GM23338 (cell line): ENCODE measurements at regions not wholly inside any gene's neighbourhood (a gene's known extent, or its start where the extent isn't known, plus 50 kb on each side); places are given as distances from the start of the nearest gene placed in this dataset.

ENCODE experiments used
- ATAC-seq: fragments of 200-7000 bp; cut with Tn5 transposase; 3 replicates; pipeline ENCODE4 v1.9.1; 2020
- DNase-seq: peaks from one replicate; pipeline ENCODE4 v3.0.0-alpha.2; 2015; ENCODE audit warnings: low spot score
- H2AFZ ChIP-seq: fragments of 200-600 bp; sonication (generic); 2 replicates; pipeline ENCODE4 v1.8.0; 2016; ENCODE audit warnings: antibody characterized with exemption, mild to moderate bottlenecking, moderate library complexity
- H3F3A ChIP-seq: fragments of 200-600 bp; sonication (generic); replicated peaks from 2 replicates; pipeline ENCODE4 v1.8.0; 2017; ENCODE audit warnings: antibody characterized with exemption, mixed run types, low read depth
- H3K27ac ChIP-seq: fragments of 200-600 bp; sonication (generic); 2 replicates; pipeline ENCODE4 v1.6.1; 2016; ENCODE audit warnings: low read depth
- H3K27me3 ChIP-seq: fragments of 200-600 bp; sonication (generic); 2 replicates; pipeline ENCODE4 v1.8.0; 2016; ENCODE audit warnings: mild to moderate bottlenecking, mixed run types, moderate library complexity; ENCODE audit not compliant: insufficient read depth
- H3K36me3 ChIP-seq: fragments of 200-600 bp; sonication (generic); 2 replicates; pipeline ENCODE4 v1.8.0; 2016; ENCODE audit warnings: mild to moderate bottlenecking; ENCODE audit not compliant: insufficient read depth
- H3K4me1 ChIP-seq: fragments of 200-600 bp; sonication (generic); 2 replicates; pipeline ENCODE4 v1.8.0; 2016; ENCODE audit warnings: mild to moderate bottlenecking, moderate library complexity; ENCODE audit not compliant: insufficient read depth
- H3K4me2 ChIP-seq: fragments of 200-600 bp; sonication (generic); 2 replicates; pipeline ENCODE4 v1.7.1; 2017; ENCODE audit warnings: mixed run types
- H3K4me3 ChIP-seq: fragments of 200-600 bp; sonication (generic); 2 replicates; pipeline ENCODE4 v1.6.1; 2016; ENCODE audit warnings: mixed run types
- H3K79me2 ChIP-seq: fragments of 200-600 bp; sonication (generic); replicated peaks from 2 replicates; pipeline ENCODE4 v1.8.0; 2017; ENCODE audit warnings: mild to moderate bottlenecking; ENCODE audit not compliant: insufficient read depth
- H3K9me2 ChIP-seq: fragments of 200-600 bp; sonication (generic); 2 replicates; pipeline ENCODE4 v1.8.0; 2017; ENCODE audit not compliant: insufficient read depth
- H4K20me1 ChIP-seq: fragments of 200-600 bp; sonication (generic); replicated peaks from 2 replicates; pipeline ENCODE4 v1.8.0; 2017; ENCODE audit warnings: mild to moderate bottlenecking; ENCODE audit not compliant: insufficient read depth
- H3K27ac Mint-ChIP-seq: 2 replicates; pipeline ENCODE4 v1.8.0; 2020; ENCODE audit warnings: inconsistent platforms, mild to moderate bottlenecking, moderate library complexity, mixed read lengths
- H3K27me3 Mint-ChIP-seq: 3 replicates; pipeline ENCODE4 v1.8.0; 2022; ENCODE audit warnings: low read depth, mild to moderate bottlenecking, moderate library complexity, mixed read lengths, inconsistent platforms; ENCODE audit not compliant: insufficient read depth, poor library complexity
- H3K36me3 Mint-ChIP-seq: 3 replicates; pipeline ENCODE4 v1.8.0; 2021; ENCODE audit warnings: low read depth, mild to moderate bottlenecking, inconsistent platforms, moderate library complexity, mixed read lengths
- H3K4me1 Mint-ChIP-seq: 3 replicates; pipeline ENCODE4 v1.8.0; 2020; ENCODE audit warnings: mild to moderate bottlenecking, inconsistent platforms, mixed read lengths
- H3K4me3 Mint-ChIP-seq: 3 replicates; pipeline ENCODE4 v1.8.0; 2021; ENCODE audit warnings: moderate library complexity, mild to moderate bottlenecking, inconsistent platforms, mixed read lengths
- H3K9me3 Mint-ChIP-seq: 3 replicates; pipeline ENCODE4 v1.8.0; 2020; ENCODE audit warnings: moderate library complexity, mild to moderate bottlenecking, inconsistent platforms, mixed read lengths
- CREB1 ChIP-seq: fragments of 250-450 bp; sonication (Bioruptor Pico); IDR thresholded peaks from 2 replicates; pipeline ENCODE4 v1.5.0; 2020; ENCODE audit warnings: low read depth, mild to moderate bottlenecking, moderate library complexity
- CTCF ChIP-seq, 2 experiments: fragments of 200-600 bp in 1 of 2; sonication (generic) in 1 of 2; conservative IDR thresholded peaks; 2 replicates each; pipeline versions ENCODE4 v1.5.1 to v1.6.1; 2016 to 2017; ENCODE audit warnings: antibody characterized with exemption in 2 of 2, low read depth in 2 of 2, mild to moderate bottlenecking in 2 of 2, moderate library complexity in 1 of 2
- ETS1 ChIP-seq: IDR thresholded peaks from 2 replicates; pipeline ENCODE4 v1.6.1; 2016; ENCODE audit warnings: antibody characterized with exemption
- EZH2phosphoT487 ChIP-seq: fragments of 200-600 bp; sonication (generic); IDR thresholded peaks from one replicate; pipeline ENCODE4 v1.8.1; 2018; ENCODE audit warnings: antibody characterized with exemption; ENCODE audit not compliant: unreplicated experiment
- JUNB ChIP-seq: IDR thresholded peaks from one replicate; pipeline ENCODE4 v1.6.1; 2016; ENCODE audit warnings: antibody characterized with exemption; ENCODE audit not compliant: unreplicated experiment
- NANOG ChIP-seq: IDR thresholded peaks from 2 replicates; pipeline ENCODE4 v1.6.1; 2016; ENCODE audit warnings: antibody characterized with exemption, borderline replicate concordance
- POLR2AphosphoS5 ChIP-seq: IDR thresholded peaks from 2 replicates; pipeline ENCODE4 v1.6.1; 2016; ENCODE audit warnings: antibody characterized with exemption, low read depth
- REST ChIP-seq: IDR thresholded peaks from one replicate; pipeline ENCODE4 v1.6.1; 2018; ENCODE audit warnings: antibody characterized with exemption; ENCODE audit not compliant: unreplicated experiment

- Mint-ChIP-seq H3K27ac (no peak overlapping the region), H3K27me3 (peaks cover 6% of the 10 kb centered on the region), H3K9me3 (peaks cover 92% of the 10 kb centered on the region), H3K4me3 (no peak overlapping the region), H3K4me1 (no peaks in the 10 kb centered on the region), H3K36me3 (peaks cover 37% of the 10 kb centered on the region; the same call in 2 of the 3 replicates)
- no peaks in the 10 kb centered on the region for H3K4me1 ChIP-seq
- no peaks in the 10 kb centered on the region for H3K79me2 ChIP-seq
- H3K36me3 ChIP-seq: peaks cover 5% of the 10 kb centered on the region; the same call in 1 of the 2 replicates
- DNase-seq (peak; percentile 38), ATAC-seq (no peak)
- no peak overlapping the region for H3K4me2 ChIP-seq
- H3K9me2 ChIP-seq: no peaks in the 10 kb centered on the region
- H3K27ac ChIP-seq: no peak overlapping the region
- H4K20me1 ChIP-seq: no peaks in the 10 kb centered on the region
- H3F3A ChIP-seq: no peaks in the 10 kb centered on the region
- no peak overlapping the region for H3K4me3 ChIP-seq
- H3K27me3 ChIP-seq: 0 out of 2 replicates have a peak, but pooled peaks cover 4% of the 10 kb centered on the region
- H2AFZ ChIP-seq: no peak overlapping the region
- TF ChIP-seq CTCF (conservative IDR thresholded peaks at IDR 0.05; ENCODE audit: low read depth in 2 of 2): peak; percentile 22 to 37
- TF ChIP-seq CREB1 (CRISPR knock-in tag): no peak
- TF ChIP-seq JUNB: no peak
- no peak for TF ChIP-seq ETS1
These were observed 95.1 kb upstream of the SALL3 start for GRCh38 chr18:78884502-78884901.

- Histone ChIP-seq H3F3A (no peaks in the 10 kb centered on the region), H4K20me1 (no peaks in the 10 kb centered on the region), H3K36me3 (peaks cover 9% of the 10 kb centered on the region; the same call in 1 of the 2 replicates), H3K27ac (no peak overlapping the region), H3K9me2 (no peaks in the 10 kb centered on the region), H3K4me1 (no peaks in the 10 kb centered on the region), H2AFZ (no peak overlapping the region), H3K4me3 (no peak overlapping the region), H3K4me2 (no peak overlapping the region), H3K27me3 (no peaks in the 10 kb centered on the region), H3K79me2 (no peaks in the 10 kb centered on the region)
- H3K36me3 Mint-ChIP-seq: peaks cover 36% of the 10 kb centered on the region; the same call in 2 of the 3 replicates
- peaks cover 97% of the 10 kb centered on the region for H3K9me3 Mint-ChIP-seq
- ATAC-seq: no peak
- peaks cover 3% of the 10 kb centered on the region for H3K27me3 Mint-ChIP-seq
- H3K4me3 Mint-ChIP-seq: no peak overlapping the region
- no peak for DNase-seq
- TF ChIP-seq ETS1: no peak
- TF ChIP-seq POLR2AphosphoS5: no peak
- TF ChIP-seq EZH2phosphoT487: no peak
- no peak for TF ChIP-seq REST
- TF ChIP-seq CTCF (conservative IDR thresholded peaks at IDR 0.05; ENCODE audit: low read depth in 2 of 2): no peak
- no peak for TF ChIP-seq NANOG
- no peak overlapping the region for H3K27ac Mint-ChIP-seq
- no peaks in the 10 kb centered on the region for H3K4me1 Mint-ChIP-seq
These were observed 90.4 kb upstream of the SALL3 start for GRCh38 chr18:78889250-78889649.
